Mesothelial cell of epicardium (in vitro differentiated cells): ENCODE measurements at regions not wholly inside any gene's neighbourhood (a gene's known extent, or its start where the extent isn't known, plus 50 kb on each side); places are given as distances from the start of the nearest gene placed in this dataset.

Experiments used
- DNase-seq, 2 experiments: peaks; one replicate each; pipeline ENCODE4 v3.0.0; 2021; ENCODE audit warnings: low spot score in 2 of 2; ENCODE audit not compliant: unreplicated experiment in 2 of 2
- H3K27ac Mint-ChIP-seq: 2 replicates; pipeline ENCODE4 v1.8.0; 2021; ENCODE audit warnings: mixed read lengths
- H3K27me3 Mint-ChIP-seq: 2 replicates; pipeline ENCODE4 v1.8.0; 2021; ENCODE audit warnings: low read depth, mixed read lengths
- H3K36me3 Mint-ChIP-seq: 2 replicates; pipeline ENCODE4 v1.8.0; 2021; ENCODE audit warnings: mixed read lengths
- H3K4me1 Mint-ChIP-seq: 2 replicates; pipeline ENCODE4 v1.8.0; 2021; ENCODE audit warnings: mixed read lengths
- H3K4me3 Mint-ChIP-seq: 2 replicates; pipeline ENCODE4 v1.8.0; 2021; ENCODE audit warnings: mild to moderate bottlenecking, moderate library complexity, mixed read lengths
- H3K9me3 Mint-ChIP-seq: 2 replicates; pipeline ENCODE4 v1.8.0; 2021; ENCODE audit warnings: mixed read lengths
- CTCF ChIP-seq: fragments of 200-600 bp; sonication (generic); IDR thresholded peaks from one replicate; pipeline ENCODE4 v1.5.0; 2021; ENCODE audit warnings: antibody characterized with exemption; ENCODE audit not compliant: unreplicated experiment

DNA sequence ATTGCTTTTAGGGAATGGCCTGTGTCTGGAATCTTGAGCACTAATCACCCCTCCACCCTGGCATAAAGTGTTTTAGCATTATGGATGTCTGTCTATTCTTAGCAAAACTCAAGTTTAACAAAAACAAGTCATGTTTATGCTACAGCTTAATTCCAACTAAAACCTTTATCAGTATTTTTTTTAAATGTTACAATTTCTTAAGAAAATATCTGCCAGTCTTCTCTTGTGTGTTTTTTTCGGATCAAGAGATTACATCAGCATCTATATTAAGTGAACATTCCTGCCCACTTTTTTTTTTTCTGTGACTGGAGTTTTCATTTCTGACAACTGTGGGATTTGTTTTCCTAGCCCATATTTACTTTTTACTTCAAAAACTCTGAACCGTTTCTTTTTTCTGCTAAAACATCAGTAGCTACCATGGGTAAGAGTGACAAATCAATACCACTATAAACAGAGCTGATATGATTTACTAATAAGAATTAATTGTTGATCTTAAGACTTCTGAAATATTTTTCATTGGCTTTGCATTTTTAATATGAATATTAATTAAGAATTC is 94.3 kb downstream of the EDN1 start:
- no peaks in the 10 kb centered on the region for H3K36me3 Mint-ChIP-seq
- no peak for TF ChIP-seq CTCF
- DNase-seq, result no peak

DNA sequence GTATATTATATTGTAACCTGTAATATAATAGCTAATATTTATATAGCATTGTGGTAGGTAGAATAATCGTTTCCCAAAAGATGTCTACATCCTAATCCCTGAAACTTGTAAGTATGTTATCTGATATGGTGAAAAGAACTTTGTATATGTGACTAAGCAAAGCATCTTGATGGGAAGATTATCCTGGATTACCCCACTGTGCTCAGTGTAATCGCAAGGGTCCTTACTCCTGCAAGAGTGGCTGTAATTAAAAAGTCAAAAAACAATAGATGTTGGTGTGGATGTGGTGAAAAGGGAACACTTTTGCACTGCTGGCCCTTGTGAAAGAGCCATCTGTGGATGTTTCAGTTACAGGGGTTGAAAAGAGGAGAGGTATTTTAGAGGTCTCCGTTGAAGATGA is 95.2 kb downstream of the EDN1 start:
- no peak overlapping the region for H3K27ac Mint-ChIP-seq
- H3K36me3 Mint-ChIP-seq, result no peaks in the 10 kb centered on the region
- TF ChIP-seq CTCF, result no peak
- no peak overlapping the region for H3K4me3 Mint-ChIP-seq
- no peak for DNase-seq
- no peaks in the 10 kb centered on the region for H3K9me3 Mint-ChIP-seq
- H3K4me1 Mint-ChIP-seq, result peaks cover 8% of the 10 kb centered on the region
- peaks cover 2% of the 10 kb centered on the region for H3K27me3 Mint-ChIP-seq

More for the DNA sequence above, 94.3 kb downstream of the EDN1 start:
- Mint-ChIP-seq H3K9me3 (no peaks in the 10 kb centered on the region), H3K27me3 (peaks cover 2% of the 10 kb centered on the region), H3K27ac (no peak overlapping the region), H3K4me1 (peaks cover 8% of the 10 kb centered on the region), H3K4me3 (no peak overlapping the region)

GRCh38 chr6:12386816-12387215 is 96.7 kb downstream of the EDN1 start:
- H3K9me3 Mint-ChIP-seq, result no peaks in the 10 kb centered on the region
- no peak overlapping the region for H3K27ac Mint-ChIP-seq
- peaks cover 2% of the 10 kb centered on the region for H3K27me3 Mint-ChIP-seq

DNA sequence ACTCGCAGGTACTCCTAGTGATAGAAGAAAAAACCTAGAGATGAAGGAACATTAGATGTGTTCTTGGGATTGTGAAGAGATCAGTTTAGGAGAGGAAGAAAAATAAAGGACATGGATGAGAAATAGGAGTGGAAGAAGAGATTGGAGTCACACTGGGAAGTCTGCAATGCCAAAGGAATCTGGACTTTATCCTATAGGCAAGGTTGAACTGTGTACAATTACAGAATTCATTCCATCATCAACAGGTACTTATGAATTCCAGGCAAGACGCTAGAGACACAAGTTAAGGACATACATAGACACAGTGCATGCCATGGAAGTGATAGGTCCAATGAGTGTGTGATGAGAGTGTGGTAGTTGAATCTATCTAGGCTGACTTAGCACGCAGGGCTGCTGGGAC is 101.3 kb downstream of the EDN1 start:
- no peaks in the 10 kb centered on the region for H3K36me3 Mint-ChIP-seq
- no peak for DNase-seq

More at GRCh38 chr6:12386816-12387215, 96.7 kb downstream of the EDN1 start:
- H3K36me3 Mint-ChIP-seq, result no peaks in the 10 kb centered on the region
- TF ChIP-seq CTCF, result no peak
- DNase-seq, result no peak
- peaks cover 8% of the 10 kb centered on the region for H3K4me1 Mint-ChIP-seq
- H3K4me3 Mint-ChIP-seq, result no peak overlapping the region

GRCh38 chr6:12392490-12392889 is 102.3 kb downstream of the EDN1 start:
- no peaks in the 10 kb centered on the region for H3K27me3 Mint-ChIP-seq
- TF ChIP-seq CTCF, result no peak
- no peak overlapping the region for H3K4me3 Mint-ChIP-seq
- no peak overlapping the region for H3K27ac Mint-ChIP-seq
- H3K4me1 Mint-ChIP-seq, result no peaks in the 10 kb centered on the region
- H3K36me3 Mint-ChIP-seq, result no peaks in the 10 kb centered on the region
- no peaks in the 10 kb centered on the region for H3K9me3 Mint-ChIP-seq
- DNase-seq, result no peak

More for the DNA sequence above, 101.3 kb downstream of the EDN1 start:
- TF ChIP-seq CTCF, result no peak
- Mint-ChIP-seq H3K4me1 (peaks cover 2% of the 10 kb centered on the region), H3K9me3 (no peaks in the 10 kb centered on the region), H3K27me3 (no peaks in the 10 kb centered on the region), H3K27ac (no peak overlapping the region), H3K4me3 (no peak overlapping the region)

GRCh38 chr6:12393100-12393499 is 102.9 kb downstream of the EDN1 start:
- Mint-ChIP-seq H3K9me3 (no peaks in the 10 kb centered on the region), H3K36me3 (no peaks in the 10 kb centered on the region)

More at GRCh38 chr6:12393100-12393499, 102.9 kb downstream of the EDN1 start:
- Mint-ChIP-seq H3K27me3 (no peaks in the 10 kb centered on the region), H3K4me1 (no peaks in the 10 kb centered on the region), H3K4me3 (no peak overlapping the region), H3K27ac (no peak overlapping the region)
- no peak for TF ChIP-seq CTCF
- DNase-seq, result no peak
